SK-N-SH treated with all-trans-retinoic acid at 6 μM for 48 hours (cell line): ENCODE measurements at regions not wholly inside any gene's neighbourhood (a gene's known extent, or its start where the extent isn't known, plus 50 kb on each side); places are given as distances from the start of the nearest gene placed in this dataset.

Experiments
- ARNTL ChIP-seq: fragments of 450-650 bp; formaldehyde crosslinking; IDR thresholded peaks from 2 replicates; pipeline ENCODE4 v1.5.0; 2020; ENCODE audit warnings: low read depth, mild to moderate bottlenecking, moderate library complexity, borderline replicate concordance
- CSRNP3 ChIP-seq: fragments of 250-450 bp; sonication (Bioruptor Pico); IDR thresholded peaks from 2 replicates; pipeline ENCODE4 v1.5.1; 2021; ENCODE audit warnings: mild to moderate bottlenecking, moderate library complexity
- ESRRG ChIP-seq: fragments of 250-450 bp; sonication (Bioruptor Pico); IDR thresholded peaks from 2 replicates; pipeline ENCODE4 v1.6.1; 2021; ENCODE audit warnings: mild to moderate bottlenecking
- ISL1 ChIP-seq: fragments of 250-450 bp; sonication (Bioruptor Pico); IDR thresholded peaks from 2 replicates; pipeline ENCODE4 v2.1.2; 2022; ENCODE audit warnings: mild to moderate bottlenecking, moderate library complexity
- PATZ1 ChIP-seq: fragments of 250-450 bp; sonication (Bioruptor Pico); IDR thresholded peaks from 2 replicates; pipeline ENCODE4 v1.8.0; 2020; ENCODE audit warnings: mild to moderate bottlenecking, moderate library complexity, borderline replicate concordance
- TOX ChIP-seq: fragments of 250-450 bp; sonication (Bioruptor Pico); IDR thresholded peaks from 2 replicates; pipeline ENCODE4 v1.8.0; 2021; ENCODE audit warnings: mild to moderate bottlenecking, moderate library complexity, borderline replicate concordance
- ZC3H10 ChIP-seq: fragments of 250-450 bp; sonication (Bioruptor Pico); IDR thresholded peaks from 2 replicates; pipeline ENCODE4 v1.5.1; 2021; ENCODE audit warnings: mild to moderate bottlenecking, moderate library complexity
- ZFP3 ChIP-seq: fragments of 250-450 bp; sonication (Bioruptor Pico); IDR thresholded peaks from 2 replicates; pipeline ENCODE4 v1.5.0; 2020; ENCODE audit warnings: mild to moderate bottlenecking, moderate library complexity

DNA sequence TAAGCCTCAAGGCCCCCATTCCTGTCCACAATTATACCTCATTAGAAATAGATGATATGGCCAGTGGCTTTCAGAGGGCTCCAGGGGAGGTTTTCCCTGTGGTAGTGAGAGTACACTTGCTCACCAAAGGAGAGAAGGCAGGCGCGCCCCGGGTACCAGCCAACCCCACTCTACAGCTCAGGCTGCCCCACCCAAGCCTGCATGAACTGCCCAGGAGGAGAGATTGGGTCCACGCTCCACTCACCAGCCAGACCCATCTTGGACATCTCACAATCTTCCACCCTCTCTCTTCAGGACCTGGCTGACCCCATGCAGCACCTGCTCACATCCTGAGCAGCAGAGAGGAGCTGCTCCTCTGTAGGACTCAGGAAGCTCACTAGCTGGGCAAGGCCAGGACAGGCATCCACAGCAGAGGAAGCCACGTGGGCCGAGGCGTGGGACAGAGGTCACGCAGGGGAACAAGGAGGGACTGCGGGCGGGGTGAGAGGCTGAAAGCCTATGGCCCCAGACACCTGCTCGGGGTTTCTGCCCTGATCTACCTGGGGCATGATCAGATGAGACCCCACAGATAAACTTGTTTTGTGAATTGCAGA lies 53.9 kb upstream of the GLI2 start:
- TF ChIP-seq ZFP3 (no peak), ZC3H10 (CRISPR knock-in tag) (no peak), TOX (CRISPR knock-in tag) (no peak), PATZ1 (CRISPR knock-in tag) (no peak), ISL1 (no peak), CSRNP3 (no peak), ESRRG (CRISPR knock-in tag) (no peak), ARNTL (CRISPR knock-in tag) (no peak)
